ENCODE measurements at regions not wholly inside any gene's neighbourhood (a gene's known extent, or its start where the extent isn't known, plus 50 kb on each side); places are given as distances from the start of the nearest gene placed in this dataset.
"Not testable (repeated sequence)": the region's sequence is repeated elsewhere in the genome, so short reads cannot be mapped to it uniquely, and the experiment has no call there.

DNA sequence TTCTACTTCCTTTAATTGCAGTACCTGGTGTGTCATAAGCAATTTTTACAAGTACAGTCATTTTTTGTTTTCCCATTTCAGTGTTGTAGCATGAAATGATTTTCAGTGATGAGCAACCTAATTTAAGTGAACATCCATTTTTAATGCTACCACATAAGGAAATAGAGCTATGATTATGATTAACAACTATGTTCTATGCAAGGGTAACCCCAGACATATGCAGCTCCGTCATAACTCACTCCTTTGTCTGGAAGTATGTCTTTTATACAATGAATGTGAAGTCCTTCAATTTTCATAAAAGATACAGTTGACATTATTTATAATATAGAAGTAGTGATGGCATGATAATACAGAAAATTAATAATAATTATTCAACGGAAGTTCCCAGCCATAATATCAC lies 783.3 kb upstream of the CDH18 start:
- WGBS, 2 donors (ENCODE audit: low coverage in 1 of 2): 72 to 92% methylated on average over 2 of the region's 2 CpGs
- H3K27me3 ChIP-seq; H3K4me3 ChIP-seq; intact Hi-C loops (cut with DNase I; ENCODE audit: low total_unique reads); H3K27ac ChIP-seq; H3K9me3 ChIP-seq; DNase-seq; H3K4me1 ChIP-seq; in situ Hi-C loops (cut with MboI; ENCODE audit: low pct_ligation_motif_present in 1 of 4, low pct_unique_long_range_greater_than_20kb in 1 of 4, low sequenced_read_pairs in 3 of 4); H3K36me3 ChIP-seq: not testable (repeated sequence)

DNA sequence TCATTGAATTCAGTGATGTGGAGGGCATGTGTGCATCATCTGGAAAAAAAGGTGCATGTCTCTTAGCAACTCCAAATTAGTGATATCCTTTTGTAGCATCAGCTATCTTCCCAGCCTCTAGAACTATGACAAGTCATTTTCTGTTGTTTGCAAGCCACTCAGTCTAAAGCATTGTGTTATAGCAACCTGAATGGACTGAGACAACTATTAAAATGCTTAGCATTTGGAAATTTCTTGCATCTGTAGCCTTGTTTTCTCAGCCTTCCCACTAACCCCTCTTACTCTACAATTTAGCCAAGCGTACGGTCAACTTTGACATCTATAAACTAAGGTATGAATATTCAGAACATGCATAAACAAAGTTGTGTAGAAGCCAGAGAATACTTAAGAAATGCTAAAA lies 777.1 kb upstream of the CDH18 start:
- H3K4me1 ChIP-seq; DNase-seq; intact Hi-C loops (cut with DNase I; ENCODE audit: low total_unique reads); H3K4me3 ChIP-seq; H3K36me3 ChIP-seq; in situ Hi-C loops (cut with MboI; ENCODE audit: low pct_ligation_motif_present in 1 of 4, low pct_unique_long_range_greater_than_20kb in 1 of 4, low sequenced_read_pairs in 3 of 4); H3K27me3 ChIP-seq; H3K27ac ChIP-seq; H3K9me3 ChIP-seq: not testable (repeated sequence)
- no CpG with 5 or more reads among the region's 2 CpGs for WGBS, 2 donors (ENCODE audit: low coverage in 1 of 2)

DNA sequence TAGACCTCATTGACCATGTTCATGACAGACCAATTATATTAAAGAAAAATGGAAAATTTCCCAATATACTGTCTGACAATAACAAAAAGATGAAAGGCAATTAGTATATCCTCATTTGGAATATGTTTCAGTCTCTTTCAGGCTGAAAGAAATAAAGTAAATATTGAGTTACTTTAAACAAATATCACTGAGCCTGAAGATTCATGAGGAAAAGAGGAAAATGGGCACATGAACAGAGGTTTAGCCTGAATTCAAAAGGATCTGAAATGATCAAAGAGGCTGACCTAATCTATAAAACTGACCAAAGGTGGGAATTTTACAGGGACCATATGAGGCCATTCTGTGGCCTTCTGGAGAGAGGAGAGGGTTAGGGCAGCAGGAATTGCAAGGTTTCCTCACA lies 771.5 kb upstream of the CDH18 start:
- H3K36me3 ChIP-seq; H3K27me3 ChIP-seq; in situ Hi-C loops (cut with MboI; ENCODE audit: low pct_ligation_motif_present in 1 of 4, low pct_unique_long_range_greater_than_20kb in 1 of 4, low sequenced_read_pairs in 3 of 4); H3K4me1 ChIP-seq; DNase-seq; H3K27ac ChIP-seq; intact Hi-C loops (cut with DNase I; ENCODE audit: low total_unique reads); H3K4me3 ChIP-seq; H3K9me3 ChIP-seq: not testable (repeated sequence)

DNA sequence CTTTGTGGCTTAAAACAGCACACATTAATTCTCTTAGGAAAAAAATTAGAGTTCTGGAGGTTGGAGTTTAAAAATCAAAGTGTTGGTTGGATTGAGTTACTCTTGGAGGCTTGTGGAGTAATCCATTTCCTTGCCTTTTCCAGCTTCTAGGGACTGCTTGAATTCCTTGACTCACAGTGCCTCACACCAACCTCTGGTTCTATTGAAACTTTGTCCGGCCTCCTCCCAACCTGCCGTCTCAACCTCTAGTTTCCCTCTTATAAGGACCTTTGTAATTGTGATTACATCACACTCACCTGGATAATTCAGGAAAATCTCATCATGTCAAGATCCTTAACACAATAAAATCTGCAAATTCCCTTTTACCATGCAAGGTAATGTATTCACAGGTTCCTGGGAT lies 764.2 kb upstream of the CDH18 start:
- H3K27ac ChIP-seq; DNase-seq; H3K9me3 ChIP-seq; H3K4me3 ChIP-seq; H3K27me3 ChIP-seq; intact Hi-C loops (cut with DNase I; ENCODE audit: low total_unique reads); H3K36me3 ChIP-seq; in situ Hi-C loops (cut with MboI; ENCODE audit: low pct_ligation_motif_present in 1 of 4, low pct_unique_long_range_greater_than_20kb in 1 of 4, low sequenced_read_pairs in 3 of 4); H3K4me1 ChIP-seq: not testable (repeated sequence)
- whole genome bisulfite sequencing, 2 donors (ENCODE audit: low coverage in 1 of 2): 76% methylated on average over 2 of the region's 2 CpGs; no CpG with 5 or more reads in 1 of the 2 donors

DNA sequence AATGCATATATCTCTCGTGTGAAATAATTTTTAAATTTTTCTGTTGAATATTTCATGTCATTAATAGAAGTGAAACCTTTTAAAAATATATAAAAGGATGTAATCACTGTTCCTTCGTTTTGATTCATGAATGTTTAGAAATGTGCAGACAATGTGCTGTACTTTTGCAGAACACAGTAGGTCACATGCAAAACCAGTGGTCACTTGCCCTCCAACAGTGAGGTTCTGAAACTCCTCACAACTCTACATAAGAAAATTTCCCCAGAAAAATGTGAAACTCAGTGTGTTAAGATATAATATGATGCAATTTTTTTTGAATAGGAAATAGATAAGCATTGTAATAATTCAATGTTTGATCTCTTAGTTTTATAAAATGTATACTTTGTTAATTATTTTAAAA lies 747.7 kb upstream of the CDH18 start:
- in situ Hi-C loops (cut with MboI; ENCODE audit: low pct_ligation_motif_present in 1 of 4, low pct_unique_long_range_greater_than_20kb in 1 of 4, low sequenced_read_pairs in 3 of 4); H3K9me3 ChIP-seq; H3K36me3 ChIP-seq; H3K27ac ChIP-seq; H3K4me1 ChIP-seq; H3K4me3 ChIP-seq; H3K27me3 ChIP-seq; intact Hi-C loops (cut with DNase I; ENCODE audit: low total_unique reads); DNase-seq: not testable (repeated sequence)
- 39 to 46% methylated on average over 2 of the region's 2 CpGs for WGBS, 2 donors (ENCODE audit: low coverage in 1 of 2)

DNA sequence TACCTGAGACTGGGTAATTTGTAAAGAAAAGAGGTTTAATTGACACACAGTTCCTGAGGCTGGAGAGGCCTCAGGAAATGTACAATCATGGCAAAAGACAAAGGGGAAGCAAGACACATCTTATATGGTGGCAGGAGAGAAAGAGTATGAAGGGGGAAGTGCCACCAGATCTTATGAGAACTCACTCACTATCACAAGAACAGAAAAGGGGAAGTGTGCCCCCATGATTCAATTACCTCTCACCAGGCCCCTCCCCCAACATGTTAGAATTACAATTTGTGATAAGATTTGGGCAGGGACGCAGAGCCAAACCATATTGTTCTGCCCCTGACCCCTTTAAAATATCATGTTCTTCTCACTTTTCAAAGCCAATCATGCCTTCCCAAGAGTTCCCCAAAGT lies 744.2 kb upstream of the CDH18 start:
- H3K27ac ChIP-seq; H3K36me3 ChIP-seq; H3K9me3 ChIP-seq; intact Hi-C loops (cut with DNase I; ENCODE audit: low total_unique reads); H3K4me3 ChIP-seq; H3K4me1 ChIP-seq; H3K27me3 ChIP-seq; in situ Hi-C loops (cut with MboI; ENCODE audit: low pct_ligation_motif_present in 1 of 4, low pct_unique_long_range_greater_than_20kb in 1 of 4, low sequenced_read_pairs in 3 of 4); DNase-seq: not testable (repeated sequence)
- WGBS, 2 donors (ENCODE audit: low coverage in 1 of 2): 60 to 94% methylated on average over 1 of the region's 1 CpG

DNA sequence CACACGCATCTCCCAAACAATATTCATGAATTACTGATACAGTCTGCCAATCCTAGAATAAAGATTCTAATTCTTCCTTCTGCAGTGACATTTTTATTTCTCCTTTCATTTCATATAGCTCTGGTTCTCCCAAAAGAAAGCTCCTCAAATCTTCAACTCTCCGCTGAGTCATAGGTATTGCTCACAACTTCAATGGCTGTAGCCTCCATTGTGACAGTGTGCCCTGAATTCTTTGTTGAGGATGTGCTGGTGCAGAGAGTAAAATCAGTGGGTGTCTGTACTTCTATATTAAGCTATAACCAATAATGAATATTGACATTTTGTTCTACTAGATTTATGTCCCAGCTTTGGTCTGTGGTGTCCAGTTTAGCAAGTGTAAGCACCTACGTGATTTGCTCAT lies 733.3 kb upstream of the CDH18 start:
- 66 to 70% methylated on average over 2 to 3 of the region's 3 CpGs for WGBS, 2 donors (ENCODE audit: low coverage in 1 of 2)
- H3K9me3 ChIP-seq; DNase-seq; H3K4me3 ChIP-seq; H3K27ac ChIP-seq; H3K27me3 ChIP-seq; H3K4me1 ChIP-seq; in situ Hi-C loops (cut with MboI; ENCODE audit: low pct_ligation_motif_present in 1 of 4, low pct_unique_long_range_greater_than_20kb in 1 of 4, low sequenced_read_pairs in 3 of 4); H3K36me3 ChIP-seq; intact Hi-C loops (cut with DNase I; ENCODE audit: low total_unique reads): not testable (repeated sequence)

DNA sequence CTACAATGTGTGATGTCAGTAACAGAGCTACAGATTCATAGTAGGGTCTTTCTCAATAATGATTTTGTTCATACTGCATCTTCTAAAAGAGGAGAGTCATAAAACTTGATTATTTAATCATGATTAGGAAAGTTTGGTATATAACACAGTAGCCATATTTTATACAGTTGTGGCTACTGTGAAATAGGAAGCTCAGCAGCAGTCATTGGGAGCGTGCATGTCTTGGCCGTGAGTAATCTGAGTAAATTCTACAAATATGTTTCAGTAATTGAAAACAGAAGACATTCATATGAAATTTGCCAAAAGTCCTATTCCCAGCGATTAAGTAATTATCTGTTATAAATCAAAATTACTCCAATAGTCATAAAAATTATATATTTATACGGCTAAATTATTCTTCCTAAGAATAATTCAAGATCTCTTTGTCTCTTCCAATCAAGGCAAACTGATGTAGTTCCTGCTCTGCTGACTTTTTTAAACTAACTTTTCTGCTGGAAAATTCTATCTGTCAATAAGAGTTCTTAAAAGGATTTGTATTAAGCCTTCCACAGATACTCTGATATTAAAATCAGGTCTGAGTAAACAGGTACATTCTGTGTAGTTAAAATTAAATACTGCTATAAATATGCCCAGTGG lies 723.6 kb upstream of the CDH18 start:
- WGBS, 2 donors (ENCODE audit: low coverage in 1 of 2): 83 to 87% methylated on average over 2 to 4 of the region's 4 CpGs
- H3K27me3 ChIP-seq; DNase-seq; H3K4me3 ChIP-seq; H3K27ac ChIP-seq; H3K36me3 ChIP-seq; H3K9me3 ChIP-seq; H3K4me1 ChIP-seq; in situ Hi-C loops (cut with MboI; ENCODE audit: low pct_ligation_motif_present in 1 of 4, low pct_unique_long_range_greater_than_20kb in 1 of 4, low sequenced_read_pairs in 3 of 4); intact Hi-C loops (cut with DNase I; ENCODE audit: low total_unique reads): not testable (repeated sequence)

DNA sequence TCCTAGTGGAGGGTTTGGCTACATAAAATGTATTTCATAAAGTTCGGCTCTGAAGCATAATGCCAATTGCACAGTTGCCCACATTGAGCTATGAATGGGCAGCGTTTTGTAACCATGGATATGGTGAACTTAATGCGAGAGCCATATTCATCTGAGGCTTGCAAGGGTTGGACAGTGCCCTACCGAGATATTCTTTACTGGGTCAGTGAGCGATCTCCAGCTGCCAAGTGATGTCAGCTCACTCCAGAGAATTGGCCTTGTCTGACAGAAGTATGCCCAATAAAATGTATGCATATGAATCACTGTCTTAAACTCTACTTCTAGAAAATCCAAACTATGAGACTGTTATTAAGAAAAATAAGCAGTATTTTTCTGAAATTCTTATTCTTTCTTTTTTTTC lies 719.6 kb upstream of the CDH18 start:
- H3K4me1 ChIP-seq; in situ Hi-C loops (cut with MboI; ENCODE audit: low pct_ligation_motif_present in 1 of 4, low pct_unique_long_range_greater_than_20kb in 1 of 4, low sequenced_read_pairs in 3 of 4); intact Hi-C loops (cut with DNase I; ENCODE audit: low total_unique reads); H3K4me3 ChIP-seq; H3K27me3 ChIP-seq; DNase-seq; H3K36me3 ChIP-seq; H3K27ac ChIP-seq; H3K9me3 ChIP-seq: not testable (repeated sequence)
- WGBS, 2 donors (ENCODE audit: low coverage in 1 of 2): 76 to 81% methylated on average over 2 to 5 of the region's 5 CpGs

Data from transverse colon (tissue), 4 donors.